HG03460 (cell line): ENCODE measurements at regions not wholly inside any gene's neighbourhood (a gene's known extent, or its start where the extent isn't known, plus 50 kb on each side); places are given as distances from the start of the nearest gene placed in this dataset.
A peak's percentile ranks its signal among the peaks of the same experiment; 100 is the strongest.

Source experiments
- ATAC-seq: cut with Tn5 transposase; IDR thresholded peaks from one replicate; pipeline ENCODE4 v1.9.1; 2021; ENCODE audit not compliant: unreplicated experiment

DNA sequence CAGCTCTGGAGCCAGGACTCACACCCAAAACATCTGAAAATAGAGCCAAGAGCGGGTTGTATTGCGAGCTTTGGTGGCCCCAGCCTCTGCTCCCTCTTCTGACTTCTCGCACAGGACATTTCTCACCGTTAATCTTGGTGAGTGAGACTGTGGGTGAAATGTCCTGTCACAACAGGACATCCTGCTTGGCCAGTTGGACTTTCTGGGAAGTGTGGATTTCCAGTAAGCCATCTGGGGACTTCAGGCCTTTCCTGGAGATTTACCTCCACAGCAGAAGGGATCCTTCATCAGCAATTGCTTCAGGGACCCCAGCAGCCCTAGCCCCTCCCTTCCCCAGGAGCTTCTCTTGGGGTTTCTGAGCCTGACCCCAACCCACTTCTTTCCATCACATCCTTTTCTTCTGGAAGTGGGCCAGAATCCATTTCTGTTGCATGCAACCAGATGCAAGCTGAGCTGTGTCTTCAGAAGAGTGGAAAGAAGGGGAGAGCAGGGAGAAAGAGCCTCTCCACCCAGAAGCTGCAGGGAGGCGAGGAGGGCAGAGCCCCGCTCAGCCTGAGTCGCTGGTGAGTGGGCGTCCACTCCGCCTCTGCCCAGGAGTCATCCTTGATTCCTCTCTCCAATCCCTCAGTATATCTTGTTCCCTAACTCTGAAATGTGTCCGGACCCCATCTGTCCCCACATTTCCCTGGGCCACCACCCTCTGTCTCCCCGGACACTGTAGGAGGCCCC, 50.3 kb upstream of the GADD45G start:
- no peak for ATAC-seq

- ATAC-seq = no peak
These were observed 51.3 kb upstream of the GADD45G start for GRCh38 chr9:89553451-89554010.

GRCh38 chr9:89550346-89550927, 52.5 kb upstream of the SEMA4D start:
- ATAC-seq = no peak

DNA sequence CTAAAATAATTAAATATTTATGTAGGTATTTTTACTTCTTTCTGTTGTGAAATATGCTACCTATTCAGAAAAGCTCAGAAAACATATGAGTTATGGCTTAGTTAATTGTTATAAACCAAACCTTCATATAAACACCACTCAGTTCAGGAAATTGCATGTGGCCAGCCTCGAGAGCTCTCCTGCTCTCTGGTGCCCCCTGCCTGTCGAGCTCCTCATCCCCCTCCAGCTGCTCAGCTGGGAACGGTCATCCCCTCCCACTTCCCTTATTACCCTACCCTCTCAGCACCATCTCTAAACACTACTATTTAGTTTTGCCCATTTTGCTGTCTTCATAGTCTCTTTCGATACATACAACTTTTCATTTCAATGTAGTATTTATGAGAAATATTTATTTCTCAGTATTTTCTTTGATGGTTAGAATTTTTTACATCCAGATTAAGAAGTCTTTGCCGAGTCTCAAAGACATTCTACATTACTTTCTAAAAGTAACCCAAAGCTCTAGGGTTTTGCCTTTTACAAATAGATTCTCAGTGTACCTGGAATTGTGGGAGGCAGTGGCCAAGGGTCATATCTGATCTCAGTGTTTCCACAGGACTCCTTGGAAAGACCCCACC, 51.2 kb upstream of the SEMA4D start:
- peak; percentile 85 for ATAC-seq

DNA sequence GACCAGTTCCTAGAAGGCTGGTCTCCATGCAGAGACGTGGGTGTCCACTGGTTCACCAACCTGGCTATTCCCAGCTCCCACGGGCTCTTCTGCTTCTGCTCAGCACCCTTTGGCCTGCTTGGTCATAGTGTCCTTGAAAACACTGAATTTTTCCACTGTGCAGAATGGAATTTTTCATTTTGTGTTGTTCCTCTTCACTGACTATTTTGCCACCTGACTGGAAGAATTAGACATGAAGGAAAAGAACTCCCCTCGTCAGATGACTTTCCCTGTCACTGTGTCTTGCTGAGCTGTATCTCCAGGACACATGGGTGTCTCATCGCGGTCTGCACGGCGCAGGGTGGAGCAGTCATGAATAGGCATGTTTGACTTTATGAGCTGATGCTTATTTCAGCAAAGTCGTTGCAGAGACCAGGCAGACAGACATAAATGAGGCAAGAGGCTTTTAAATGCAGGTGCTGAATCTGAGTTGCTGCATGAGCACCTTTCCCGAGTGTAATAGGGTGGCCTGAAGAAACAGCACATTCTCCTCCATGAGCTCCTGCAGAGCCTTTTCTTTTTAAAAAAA, 50.2 kb upstream of the SEMA4D start:
- no peak for ATAC-seq
